ENCODE measurements at regions not wholly inside any gene's neighbourhood (a gene's known extent, or its start where the extent isn't known, plus 50 kb on each side); places are given as distances from the start of the nearest gene placed in this dataset.

- TF ChIP-seq CTCF (IDR thresholded peaks at IDR 0.05) (no peak), POLR2A (IDR thresholded peaks at IDR 0.05) (no peak), EP300 (IDR thresholded peaks at IDR 0.05; ENCODE audit: low read depth) (no peak), POLR2AphosphoS5 (IDR thresholded peaks at IDR 0.05) (no peak)
These were observed 264.0 kb upstream of the SYT1 start for GRCh38 chr12:78600541-78600940.

Data from transverse colon (tissue), 4 donors.